ENCODE measurements at regions not wholly inside any gene's neighbourhood (a gene's known extent, or its start where the extent isn't known, plus 50 kb on each side); places are given as distances from the start of the nearest gene placed in this dataset.

- no peak for TF ChIP-seq CTCF (IDR thresholded peaks at IDR 0.05; ENCODE audit: borderline replicate concordance, insufficient read depth, low read depth, low read length)
- no peak overlapping the region for H3K4me3 ChIP-seq (ENCODE audit: low read depth, low read length)
Observed at GRCh38 chr6:148653138-148653776, 93.6 kb upstream of the UST start.

GRCh38 chr6:148657048-148657447 is 89.8 kb upstream of the UST start:
- no peak overlapping the region for H3K4me3 ChIP-seq (ENCODE audit: low read depth, low read length)
- TF ChIP-seq CTCF (IDR thresholded peaks at IDR 0.05; ENCODE audit: borderline replicate concordance, insufficient read depth, low read depth, low read length) = no peak

GRCh38 chr6:148658681-148659430 is 88.0 kb upstream of the UST start:
- no peak for TF ChIP-seq CTCF (IDR thresholded peaks at IDR 0.05; ENCODE audit: borderline replicate concordance, insufficient read depth, low read depth, low read length)
- H3K4me3 ChIP-seq (ENCODE audit: low read depth, low read length) = no peak overlapping the region

- TF ChIP-seq CTCF (IDR thresholded peaks at IDR 0.05; ENCODE audit: borderline replicate concordance, insufficient read depth, low read depth, low read length) = no peak
- no peak overlapping the region for H3K4me3 ChIP-seq (ENCODE audit: low read depth, low read length)
Observed at GRCh38 chr6:148667395-148667794, 79.4 kb upstream of the UST start.

- H3K4me3 ChIP-seq (ENCODE audit: low read depth, low read length) = no peak overlapping the region
- TF ChIP-seq CTCF (IDR thresholded peaks at IDR 0.05; ENCODE audit: borderline replicate concordance, insufficient read depth, low read depth, low read length) = no peak
Observed at GRCh38 chr6:148671085-148671484, 75.7 kb upstream of the UST start.

GRCh38 chr6:148671952-148672351 is 74.9 kb upstream of the UST start:
- no peak for TF ChIP-seq CTCF (IDR thresholded peaks at IDR 0.05; ENCODE audit: borderline replicate concordance, insufficient read depth, low read depth, low read length)
- H3K4me3 ChIP-seq (ENCODE audit: low read depth, low read length) = no peak overlapping the region

GRCh38 chr6:148674306-148674705 is 72.5 kb upstream of the UST start:
- TF ChIP-seq CTCF (IDR thresholded peaks at IDR 0.05; ENCODE audit: borderline replicate concordance, insufficient read depth, low read depth, low read length) = no peak
- no peak overlapping the region for H3K4me3 ChIP-seq (ENCODE audit: low read depth, low read length)
